K562 (cell line): ENCODE measurements at regions not wholly inside any gene's neighbourhood (a gene's known extent, or its start where the extent isn't known, plus 50 kb on each side); places are given as distances from the start of the nearest gene placed in this dataset.

ENCODE experiments used
- ATAC-seq: fragments of 200-7000 bp; cut with Tn5 transposase; 3 replicates; pipeline ENCODE4 v1.9.1; 2020; ENCODE audit warnings: moderate library complexity
- BruUV-seq: library from RNA; stranded (reverse); fragments of 400-500 nt; replicated peaks from 2 replicates; lab custom pipeline; 2021; lab: Mats Ljungman, UMichigan
- CTCF ChIA-PET: fragments of 300-600 bp; formaldehyde crosslinking; extraction: SDS; loops from one replicate; lab custom pipeline; 2021; ENCODE audit warnings: low intra/inter-chr PET ratio; lab: Yijun Ruan, JAX
- POLR2A ChIA-PET: fragments of 300-600, 350-650 bp; sonication (Branson Sonifier 250); formaldehyde crosslinking; extraction: SDS; loops from one replicate; lab custom pipeline; 2021; ENCODE audit warnings: antibody characterized with exemption, inconsistent platforms; lab: Yijun Ruan, JAX
- DNase-seq, 4 experiments: peaks; one replicate each; pipeline versions ENCODE4 v3.0.0 to v3.0.0-alpha.2; 2011 to 2018; ENCODE audit warnings: low spot score in 3 of 4, mixed read lengths in 3 of 4; ENCODE audit errors: extremely low read depth in 1 of 4
- FAIRE-seq: peaks from 2 replicates; lab custom pipeline; 2011; peaks lifted over from hg19 to GRCh38; lab: Jason Lieb, UNC
- H2AFZ ChIP-seq: 2 replicates; pipeline ENCODE4 v1.6.0; 2011; ENCODE audit warnings: low read depth, low read length, control low read depth, inconsistent platforms
- H3K27ac ChIP-seq: fragments of 200-600 bp; 3 replicates; pipeline ENCODE4 v1.8.0; 2011; ENCODE audit warnings: low read depth, mild to moderate bottlenecking, control low read depth, inconsistent platforms, low read length, moderate library complexity, mixed read lengths; ENCODE audit errors: extremely low read depth
- H3K27me3 ChIP-seq, 2 experiments: fragments of 300-600 bp in 1 of 2; 2 replicates in 1 of 2; 3 replicates in 1 of 2; pipeline versions ENCODE4 v1.6.0 to v1.8.0; 2011; ENCODE audit warnings: inconsistent platforms in 2 of 2, low read length in 2 of 2, mild to moderate bottlenecking in 1 of 2, mixed read lengths in 1 of 2, moderate library complexity in 1 of 2; ENCODE audit not compliant: control insufficient read depth in 2 of 2, insufficient read depth in 2 of 2
- H3K36me3 ChIP-seq: fragments of 300-600 bp; 3 replicates; pipeline ENCODE4 v1.8.0; 2011; ENCODE audit warnings: mild to moderate bottlenecking, low read length, inconsistent platforms; ENCODE audit not compliant: control insufficient read depth, insufficient read depth
- H3K4me1 ChIP-seq, 2 experiments: fragments of 200-600 bp in 1 of 2; replicated peaks in 1 of 2; 2 replicates in 1 of 2; 3 replicates in 1 of 2; pipeline versions ENCODE4 v1.5.1 to v1.8.0; 2011; ENCODE audit warnings: inconsistent platforms in 2 of 2, low read length in 2 of 2, mild to moderate bottlenecking in 1 of 2, mixed read lengths in 1 of 2, moderate library complexity in 1 of 2; ENCODE audit not compliant: control insufficient read depth in 2 of 2, insufficient read depth in 2 of 2
- H3K4me2 ChIP-seq: 2 replicates; pipeline ENCODE4 v1.6.1; 2011; ENCODE audit warnings: low read length, control low read depth, inconsistent platforms, mixed read lengths; ENCODE audit not compliant: insufficient read depth
- H3K4me3 ChIP-seq: fragments of 200-600 bp; sonication (generic), shearing (Covaris generic); 2 replicates; pipeline ENCODE4 v1.5.1; 2016; ENCODE audit warnings: control low read depth, inconsistent platforms
- H3K79me2 ChIP-seq: fragments of 200-600 bp; 3 replicates; pipeline ENCODE4 v1.8.0; 2011; ENCODE audit warnings: low read length, inconsistent platforms; ENCODE audit not compliant: control insufficient read depth, insufficient read depth
- H3K9ac ChIP-seq, 2 experiments: 2 replicates each; pipeline versions ENCODE4 v1.6.0 to v1.6.1; 2011; ENCODE audit warnings: low read depth in 2 of 2, low read length in 2 of 2, control low read depth in 1 of 2, inconsistent platforms in 1 of 2, mild to moderate bottlenecking in 1 of 2, mixed read lengths in 1 of 2; ENCODE audit not compliant: insufficient read depth in 1 of 2
- H3K9me1 ChIP-seq: one replicate; pipeline ENCODE4 v1.6.0; 2011; ENCODE audit warnings: inconsistent platforms, mild to moderate bottlenecking, low read length, moderate library complexity; ENCODE audit not compliant: control insufficient read depth, insufficient read depth
- H3K9me3 ChIP-seq: replicated peaks from 2 replicates; pipeline ENCODE4 v1.5.1; 2011; ENCODE audit warnings: low read depth, low read length, inconsistent platforms; ENCODE audit not compliant: control insufficient read depth, insufficient read depth
- H4K20me1 ChIP-seq: replicated peaks from 2 replicates; pipeline ENCODE4 v1.6.1; 2011; ENCODE audit warnings: low read length, inconsistent platforms, mixed read lengths; ENCODE audit not compliant: control insufficient read depth, insufficient read depth
- DNMT1 ChIP-seq: fragments of 450-650 bp; IDR thresholded peaks from 2 replicates; pipeline ENCODE4 v1.6.1; 2016; ENCODE audit warnings: antibody characterized with exemption, mild to moderate bottlenecking
- HCFC1 ChIP-seq: IDR thresholded peaks from 2 replicates; pipeline ENCODE4 v1.6.1; 2012; ENCODE audit warnings: low read depth, low read length, improper control_type of control experiment
- KAT2B ChIP-seq: IDR thresholded peaks from one replicate; pipeline ENCODE4 v1.6.1; 2012; ENCODE audit warnings: low read depth, mild to moderate bottlenecking, control low read depth, inconsistent platforms, low read length, moderate library complexity
- MCM5 ChIP-seq: fragments of 450-650 bp; IDR thresholded peaks from 2 replicates; pipeline ENCODE4 v1.6.1; 2016; ENCODE audit warnings: low read depth
- POLR2H ChIP-seq: IDR thresholded peaks from 2 replicates; pipeline ENCODE4 v1.6.1; 2016; ENCODE audit warnings: missing genetic modification characterization, low read depth, mild to moderate bottlenecking, control low read depth, missing compliant biosample characterization, moderate library complexity
- SP2 ChIP-seq: IDR thresholded peaks from 2 replicates; pipeline ENCODE4 v1.6.1; 2011; ENCODE audit warnings: mild to moderate bottlenecking, low read depth, low read length, moderate library complexity; ENCODE audit not compliant: poor library complexity, severe bottlenecking; ENCODE audit errors: extremely low read depth
- WGBS: fragments of 100-300 bp; shearing (Covaris generic); methylation state at CpG from one replicate; pipeline ENCODE4 v1.1.6; 2016; ENCODE audit warnings: low coverage, mixed read lengths; ENCODE audit not compliant: insufficient coverage; ENCODE audit errors: missing lambda C conversion rate; 5-methylcytosine and 5-hydroxymethylcytosine counted together
- in situ Hi-C: fragments of 300-500 bp; cut with MboI; formaldehyde crosslinking; loops from 4 replicates; pipeline ENCODE4 v1.15.0; 2018; ENCODE audit warnings: inconsistent platforms, mixed read lengths
- intact Hi-C: fragments of 100-400 bp; cut with micrococcal nuclease; formaldehyde crosslinking; loops from 2 replicates; pipeline ENCODE4 v1.14.2; 2022
- TF ChIP-seq, protein P1 (sequence below), 2 experiments: fragments of 450-650 bp; IDR thresholded peaks; 2 replicates each; pipeline ENCODE4 v1.6.1; 2016; ENCODE audit warnings: mild to moderate bottlenecking in 2 of 2, borderline replicate concordance in 1 of 2, low read depth in 1 of 2, moderate library complexity in 1 of 2

DNA sequence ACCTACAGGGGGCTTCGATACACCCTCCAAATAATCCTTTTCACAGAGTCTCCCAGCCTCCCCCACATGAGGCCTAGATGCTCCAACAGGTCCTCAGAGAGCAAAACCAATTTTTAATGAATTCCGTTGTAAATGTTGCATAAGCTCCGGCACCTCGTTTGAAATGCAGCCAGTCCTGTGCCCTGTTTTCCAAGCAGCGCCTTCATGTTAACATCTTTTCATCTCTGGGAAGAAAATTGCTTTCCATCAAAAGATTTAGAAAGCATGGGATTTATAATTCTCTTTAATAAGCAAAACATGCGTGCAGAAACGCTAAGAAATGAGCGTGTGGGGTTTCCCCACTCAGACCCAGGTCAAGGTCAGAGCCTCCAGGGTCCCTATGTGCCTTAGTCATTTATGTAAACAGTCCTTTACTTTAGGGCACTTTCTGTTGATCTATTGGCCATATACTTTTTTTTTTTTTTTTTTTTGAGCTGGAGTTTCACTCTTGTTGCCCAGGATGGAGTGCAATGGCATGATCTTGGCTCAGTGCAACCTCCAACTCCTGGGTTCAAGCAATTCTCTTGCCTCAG lies 177.5 kb upstream of the S1PR3 start:
- Histone ChIP-seq H3K4me1 (peaks cover 0 to 12% of the 10 kb centered on the region in 2 experiments; a peak in 3 of 5 replicates), H2AFZ (no peak overlapping the region), H3K27me3 (no peaks in the 10 kb centered on the region), H3K4me2 (no peak overlapping the region), H3K9ac (no peak overlapping the region), H3K9me1 (no peaks in the 10 kb centered on the region), H3K4me3 (no peak overlapping the region), H3K27ac (no peak overlapping the region), H3K9me3 (no peaks in the 10 kb centered on the region), H4K20me1 (no peaks in the 10 kb centered on the region; the same call in 1 of the 2 replicates), H3K36me3 (no peaks in the 10 kb centered on the region), H3K79me2 (no peaks in the 10 kb centered on the region)
- intact Hi-C loops (no loop called here), in situ Hi-C loops (no loop called here)
- no peak for FAIRE-seq
- ChIA-PET POLR2A (no interaction called here), CTCF (no interaction called here)
- DNase-seq: no peak
- BruUV-seq: no TSS peak
- no peak for ATAC-seq
- WGBS: 58% methylated on average over 7 of the region's 8 CpGs
- no peak for TF ChIP-seq KAT2B
- no peak for TF ChIP-seq SP2
- no peak for TF ChIP-seq MCM5
- TF ChIP-seq HCFC1: no peak
- no peak for TF ChIP-seq POLR2H (tag)
- no peak for TF ChIP-seq DNMT1
- TF ChIP-seq, protein P1, sequence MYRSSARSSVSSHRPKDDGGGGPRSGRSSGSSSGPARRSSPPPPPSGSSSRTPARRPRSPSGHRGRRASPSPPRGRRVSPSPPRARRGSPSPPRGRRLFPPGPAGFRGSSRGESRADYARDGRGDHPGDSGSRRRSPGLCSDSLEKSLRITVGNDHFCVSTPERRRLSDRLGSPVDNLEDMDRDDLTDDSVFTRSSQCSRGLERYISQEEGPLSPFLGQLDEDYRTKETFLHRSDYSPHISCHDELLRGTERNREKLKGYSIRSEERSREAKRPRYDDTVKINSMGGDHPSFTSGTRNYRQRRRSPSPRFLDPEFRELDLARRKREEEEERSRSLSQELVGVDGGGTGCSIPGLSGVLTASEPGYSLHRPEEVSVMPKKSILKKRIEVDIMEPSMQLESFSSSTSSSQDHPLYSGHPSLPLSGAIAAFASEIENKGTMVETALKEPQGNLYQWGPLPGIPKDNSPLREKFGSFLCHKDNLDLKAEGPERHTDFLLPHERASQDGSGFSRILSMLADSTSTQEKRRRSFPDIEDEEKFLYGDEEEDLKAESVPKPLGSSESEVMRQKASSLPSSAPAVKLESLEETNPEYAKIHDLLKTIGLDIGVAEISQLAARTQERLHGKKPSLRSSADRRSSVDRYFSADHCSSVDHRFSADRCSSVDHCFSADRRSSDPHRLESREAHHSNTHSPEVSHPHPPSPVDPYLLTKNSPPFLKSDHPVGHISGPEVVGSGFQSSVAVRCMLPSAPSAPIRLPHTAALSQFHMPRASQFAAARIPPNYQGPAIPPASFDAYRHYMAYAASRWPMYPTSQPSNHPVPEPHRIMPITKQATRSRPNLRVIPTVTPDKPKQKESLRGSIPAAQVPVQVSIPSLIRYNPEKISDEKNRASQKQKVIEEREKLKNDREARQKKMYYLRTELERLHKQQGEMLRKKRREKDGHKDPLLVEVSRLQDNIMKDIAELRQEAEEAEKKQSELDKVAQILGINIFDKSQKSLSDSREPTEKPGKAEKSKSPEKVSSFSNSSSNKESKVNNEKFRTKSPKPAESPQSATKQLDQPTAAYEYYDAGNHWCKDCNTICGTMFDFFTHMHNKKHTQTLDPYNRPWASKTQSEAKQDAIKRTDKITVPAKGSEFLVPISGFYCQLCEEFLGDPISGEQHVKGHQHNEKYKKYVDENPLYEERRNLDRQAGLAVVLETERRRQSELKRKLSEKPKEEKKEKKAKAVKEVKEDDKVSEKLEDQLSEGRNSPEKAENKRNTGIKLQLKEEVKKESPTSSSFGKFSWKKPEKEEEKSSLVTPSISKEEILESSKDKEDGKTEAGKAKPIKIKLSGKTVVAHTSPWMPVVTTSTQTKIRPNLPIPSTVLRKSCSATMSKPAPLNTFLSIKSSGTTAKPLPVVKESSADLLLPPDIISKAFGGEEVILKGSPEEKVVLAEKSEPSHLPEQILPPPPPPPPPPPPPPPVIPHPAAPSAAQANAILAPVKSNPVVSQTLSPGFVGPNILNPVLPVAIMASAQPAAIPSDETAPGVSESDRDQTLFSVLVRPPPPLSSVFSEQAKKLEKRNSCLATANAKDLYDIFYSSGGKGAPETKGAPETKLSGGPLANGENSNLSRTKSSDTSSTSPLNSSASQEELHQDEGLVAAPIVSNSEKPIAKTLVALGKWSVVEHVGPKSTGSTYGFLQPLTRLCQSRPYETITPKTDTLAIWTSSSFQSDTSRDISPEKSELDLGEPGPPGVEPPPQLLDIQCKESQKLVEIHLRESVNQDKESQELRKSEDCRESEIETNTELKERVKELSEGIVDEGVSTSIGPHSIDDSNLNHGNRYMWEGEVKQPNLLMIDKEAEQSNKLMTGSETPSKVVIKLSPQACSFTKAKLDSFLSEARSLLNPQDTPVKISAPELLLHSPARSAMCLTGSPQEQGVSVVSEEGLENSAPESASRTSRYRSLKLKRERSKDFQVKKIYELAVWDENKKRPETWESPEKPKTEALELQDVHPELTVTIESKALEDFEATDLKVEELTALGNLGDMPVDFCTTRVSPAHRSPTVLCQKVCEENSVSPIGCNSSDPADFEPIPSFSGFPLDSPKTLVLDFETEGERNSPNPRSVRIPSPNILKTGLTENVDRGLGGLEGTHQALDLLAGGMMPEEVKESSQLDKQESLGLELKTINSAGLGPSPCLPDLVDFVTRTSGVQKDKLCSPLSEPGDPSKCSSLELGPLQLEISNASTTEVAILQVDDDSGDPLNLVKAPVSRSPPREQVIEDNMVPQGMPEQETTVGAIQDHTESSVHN (IDR thresholded peaks at IDR 0.05; ENCODE audit: borderline replicate concordance in 1 of 2, low read depth in 1 of 2): no peak
